Subcutaneous abdominal adipose tissue (tissue), 5 donors: ENCODE measurements at regions not wholly inside any gene's neighbourhood (a gene's known extent, or its start where the extent isn't known, plus 50 kb on each side); places are given as distances from the start of the nearest gene placed in this dataset.

Experiments used
- H3K27ac ChIP-seq: one replicate; pipeline ENCODE4 v1.7.0; 2013; ENCODE audit warnings: low read depth, mild to moderate bottlenecking, inconsistent platforms, low read length, moderate library complexity
- H3K27me3 ChIP-seq, 5 donors: one replicate each; pipeline ENCODE4 v1.7.0; 2013; ENCODE audit warnings: low read length in 5 of 5, inconsistent platforms in 1 of 5; ENCODE audit not compliant: control insufficient read depth in 5 of 5, insufficient read depth in 4 of 5
- H3K36me3 ChIP-seq, 5 donors: one replicate each; pipeline ENCODE4 v1.7.0; 2013; ENCODE audit warnings: low read length in 5 of 5; ENCODE audit not compliant: control insufficient read depth in 5 of 5, insufficient read depth in 5 of 5
- H3K4me1 ChIP-seq, 5 donors: one replicate each; pipeline ENCODE4 v1.7.0; 2013; ENCODE audit warnings: low read length in 5 of 5, mild to moderate bottlenecking in 3 of 5, moderate library complexity in 1 of 5; ENCODE audit not compliant: control insufficient read depth in 5 of 5, insufficient read depth in 5 of 5
- H3K4me3 ChIP-seq, 5 donors: one replicate each; pipeline ENCODE4 v1.7.0; 2013; ENCODE audit warnings: low read length in 5 of 5, low read depth in 1 of 5
- H3K9ac ChIP-seq, 5 donors: one replicate each; pipeline ENCODE4 v1.7.0; 2013; ENCODE audit warnings: low read length in 5 of 5, mild to moderate bottlenecking in 4 of 5, moderate library complexity in 3 of 5
- H3K9me3 ChIP-seq, 5 donors: one replicate each; pipeline ENCODE4 v1.7.0; 2013; ENCODE audit warnings: low read length in 5 of 5; ENCODE audit not compliant: control insufficient read depth in 5 of 5
- donor health status: healthy.
- donor health status: healthy.
- donor health status: healthy.
- donor health status: healthy.
- donor health status: healthy.

- H3K9me3 ChIP-seq = no peaks in the 10 kb centered on the region
- H3K27ac ChIP-seq = no peak overlapping the region
- peaks cover 0 to 15% (median 0%) of the 10 kb centered on the region in 5 donors for H3K4me1 ChIP-seq
- no peak overlapping the region for H3K9ac ChIP-seq
- H3K4me3 ChIP-seq = no peak overlapping the region
- H3K27me3 ChIP-seq = no peaks in the 10 kb centered on the region
- H3K36me3 ChIP-seq = no peaks in the 10 kb centered on the region
Measured at GRCh38 chr13:86684402-86684801, 885.2 kb upstream of the SLITRK6 start.

- H3K27ac ChIP-seq = no peak overlapping the region
Measured at GRCh38 chr13:86689911-86690310, 890.7 kb upstream of the SLITRK6 start.

GRCh38 chr13:86692291-86692690 is 893.1 kb upstream of the SLITRK6 start:
- H3K27ac ChIP-seq = no peak overlapping the region
- H3K9ac ChIP-seq = no peak overlapping the region
- H3K4me3 ChIP-seq = no peak overlapping the region
- peaks cover 0 to 3% (median 0%) of the 10 kb centered on the region in 5 donors for H3K9me3 ChIP-seq
- H3K4me1 ChIP-seq = peaks cover 0 to 18% (median 6%) of the 10 kb centered on the region in 5 donors
- H3K27me3 ChIP-seq = no peaks in the 10 kb centered on the region
- no peaks in the 10 kb centered on the region for H3K36me3 ChIP-seq

More at GRCh38 chr13:86689911-86690310, 890.7 kb upstream of the SLITRK6 start:
- peaks cover 0 to 3% (median 0%) of the 10 kb centered on the region in 5 donors for H3K9me3 ChIP-seq
- no peaks in the 10 kb centered on the region for H3K36me3 ChIP-seq
- no peak overlapping the region for H3K9ac ChIP-seq
- no peak overlapping the region for H3K4me3 ChIP-seq
- peaks cover 0 to 15% (median 1%) of the 10 kb centered on the region in 5 donors for H3K4me1 ChIP-seq
- H3K27me3 ChIP-seq = no peaks in the 10 kb centered on the region

GRCh38 chr13:86710013-86710412 is 910.8 kb upstream of the SLITRK6 start:
- Histone ChIP-seq H3K27me3 (no peaks in the 10 kb centered on the region), H3K36me3 (no peaks in the 10 kb centered on the region), H3K9me3 (peaks cover 0 to 2% (median 0%) of the 10 kb centered on the region in 5 donors), H3K9ac (no peak overlapping the region), H3K27ac (no peak overlapping the region), H3K4me1 (no peaks in the 10 kb centered on the region), H3K4me3 (no peak overlapping the region)

- H3K27ac ChIP-seq = no peak overlapping the region
- H3K27me3 ChIP-seq = no peaks in the 10 kb centered on the region
- no peak overlapping the region for H3K9ac ChIP-seq
- H3K36me3 ChIP-seq = no peaks in the 10 kb centered on the region
- H3K9me3 ChIP-seq = no peaks in the 10 kb centered on the region
- H3K4me1 ChIP-seq = no peaks in the 10 kb centered on the region
- no peak overlapping the region for H3K4me3 ChIP-seq
Measured at GRCh38 chr13:86710896-86711295, 911.7 kb upstream of the SLITRK6 start.

- no peaks in the 10 kb centered on the region for H3K36me3 ChIP-seq
- no peaks in the 10 kb centered on the region for H3K4me1 ChIP-seq
- H3K4me3 ChIP-seq = no peak overlapping the region
- no peak overlapping the region for H3K27ac ChIP-seq
- H3K9ac ChIP-seq = no peak overlapping the region
- no peaks in the 10 kb centered on the region for H3K9me3 ChIP-seq
- no peaks in the 10 kb centered on the region for H3K27me3 ChIP-seq
Measured at GRCh38 chr13:86714495-86714894, 915.3 kb upstream of the SLITRK6 start.

GRCh38 chr13:86725105-86725504 is 925.9 kb upstream of the SLITRK6 start:
- H3K36me3 ChIP-seq = no peaks in the 10 kb centered on the region
- no peaks in the 10 kb centered on the region for H3K9me3 ChIP-seq
- no peak overlapping the region for H3K9ac ChIP-seq
- no peak overlapping the region for H3K27ac ChIP-seq
- H3K27me3 ChIP-seq = no peaks in the 10 kb centered on the region
- H3K4me3 ChIP-seq = no peak overlapping the region
- H3K4me1 ChIP-seq = no peaks in the 10 kb centered on the region

GRCh38 chr13:86729206-86729605 is 930.0 kb upstream of the SLITRK6 start:
- no peak overlapping the region for H3K27ac ChIP-seq
- no peak overlapping the region for H3K9ac ChIP-seq
- peaks cover 0 to 10% (median 0%) of the 10 kb centered on the region in 5 donors for H3K9me3 ChIP-seq
- no peaks in the 10 kb centered on the region for H3K36me3 ChIP-seq
- no peak overlapping the region for H3K4me3 ChIP-seq
- H3K4me1 ChIP-seq = no peaks in the 10 kb centered on the region
- no peaks in the 10 kb centered on the region for H3K27me3 ChIP-seq

- peaks cover 0 to 10% (median 0%) of the 10 kb centered on the region in 5 donors for H3K9me3 ChIP-seq
- no peak overlapping the region for H3K27ac ChIP-seq
- H3K4me1 ChIP-seq = no peaks in the 10 kb centered on the region
- H3K4me3 ChIP-seq = no peak overlapping the region
- no peaks in the 10 kb centered on the region for H3K27me3 ChIP-seq
- no peak overlapping the region for H3K9ac ChIP-seq
- no peaks in the 10 kb centered on the region for H3K36me3 ChIP-seq
Measured at GRCh38 chr13:86731987-86732386, 932.8 kb upstream of the SLITRK6 start.

GRCh38 chr13:86737334-86737932 is 933.7 kb upstream of the SLITRK5 start:
- Histone ChIP-seq H3K9me3 (peaks cover 0 to 8% (median 0%) of the 10 kb centered on the region in 5 donors), H3K36me3 (no peaks in the 10 kb centered on the region), H3K27ac (no peak overlapping the region)

More at GRCh38 chr13:86737334-86737932, 933.7 kb upstream of the SLITRK5 start:
- Histone ChIP-seq H3K27me3 (no peaks in the 10 kb centered on the region), H3K4me1 (no peaks in the 10 kb centered on the region), H3K9ac (no peak overlapping the region), H3K4me3 (no peak overlapping the region)
